Left ventricle myocardium inferior (tissue), 1 donor: ENCODE measurements at regions not wholly inside any gene's neighbourhood (a gene's known extent, or its start where the extent isn't known, plus 50 kb on each side); places are given as distances from the start of the nearest gene placed in this dataset.

Source experiments
- DNase-seq: peaks from one replicate; pipeline ENCODE4 v3.0.0-alpha.2; 2020
- H3K27ac ChIP-seq: fragments of 200-600 bp; replicated peaks from 2 replicates; pipeline ENCODE4 v1.8.0; 2021
- H3K27me3 ChIP-seq: fragments of 200-600 bp; 2 replicates; pipeline ENCODE4 v1.8.0; 2021; ENCODE audit warnings: low read depth
- H3K36me3 ChIP-seq: fragments of 200-600 bp; 2 replicates; pipeline ENCODE4 v1.8.0; 2021
- H3K4me1 ChIP-seq: fragments of 200-600 bp; 2 replicates; pipeline ENCODE4 v1.8.0; 2021
- H3K4me3 ChIP-seq: fragments of 200-600 bp; 2 replicates; pipeline ENCODE4 v1.8.0; 2021; ENCODE audit warnings: mild to moderate bottlenecking, moderate library complexity
- H3K9me3 ChIP-seq: fragments of 200-600 bp; replicated peaks from 2 replicates; pipeline ENCODE4 v1.8.0; 2021
- intact Hi-C: fragments of 100-400 bp; cut with micrococcal nuclease; formaldehyde crosslinking; loops from one replicate; pipeline ENCODE4 v1.11.0; 2022
- TF ChIP-seq, protein P1 (sequence below): fragments of 200-600 bp; IDR thresholded peaks from 2 replicates; pipeline ENCODE4 v1.8.0; 2021; ENCODE audit warnings: antibody characterized with exemption, mild to moderate bottlenecking, borderline replicate concordance
- donor health status: DM: no; HTN: yes; CAD: no; lungs with severe emphysema.

DNA sequence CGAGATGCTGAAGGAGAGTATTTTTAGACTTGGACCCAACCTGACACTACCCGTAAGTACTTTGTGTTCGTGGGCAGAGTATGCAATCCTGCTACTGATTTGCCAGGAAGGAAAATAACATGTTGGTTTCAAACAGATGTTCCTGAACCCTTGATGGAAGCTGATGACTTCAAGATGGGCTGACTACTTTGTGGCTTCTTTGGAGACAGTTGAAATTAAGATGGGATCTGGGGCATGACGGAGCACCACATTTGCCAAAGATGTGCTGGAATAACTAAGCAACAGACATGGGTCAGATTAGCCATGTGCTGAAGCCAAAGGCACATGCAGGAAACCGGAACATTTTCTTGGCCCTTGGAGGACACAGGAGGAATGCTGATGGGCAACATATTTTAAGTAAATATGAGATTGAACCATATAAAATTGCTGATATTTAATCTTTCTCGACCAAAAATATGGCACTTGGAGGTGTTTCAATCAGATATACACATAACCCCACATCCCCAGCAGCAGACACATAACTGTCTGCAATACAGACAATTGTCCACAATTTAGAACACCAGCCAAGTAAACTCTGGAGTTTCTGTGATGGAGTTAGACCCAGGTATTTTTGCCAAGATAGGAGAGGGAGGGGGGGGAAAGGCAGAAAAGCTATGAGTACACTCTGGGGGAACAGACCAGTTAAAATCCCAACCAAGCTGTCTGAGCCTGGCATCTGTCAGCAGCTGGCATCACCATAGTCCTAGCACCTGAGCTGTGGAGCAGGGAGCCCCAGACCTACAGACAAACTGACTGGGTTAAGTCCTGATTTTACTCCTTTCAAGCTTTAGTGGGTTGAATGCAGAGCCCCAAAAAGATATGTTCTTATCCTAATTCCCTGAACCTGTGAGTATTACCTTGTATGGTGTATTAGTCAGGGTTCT is 329.4 kb upstream of the CDH5 start:
- no peak overlapping the region for H3K4me3 ChIP-seq
- intact Hi-C loops = no loop called here

DNA sequence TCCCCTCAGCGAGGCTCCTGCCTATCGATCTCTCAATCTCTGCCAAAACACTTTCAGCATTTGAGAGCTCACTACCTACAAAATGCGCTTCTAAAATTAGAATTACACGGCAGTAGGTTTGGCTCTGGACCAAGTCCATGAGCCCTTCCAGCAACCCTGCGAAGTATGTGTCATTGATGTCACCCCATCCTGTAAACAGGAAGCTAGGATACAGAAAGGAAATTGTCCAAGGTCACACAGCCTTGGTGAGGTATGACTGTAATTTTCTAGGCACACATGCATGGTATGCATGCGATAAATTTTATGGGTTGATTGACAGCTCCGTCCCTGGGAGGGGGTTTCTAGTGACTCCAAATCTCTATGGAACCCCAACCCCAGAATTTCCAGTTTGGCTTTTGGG is 330.3 kb upstream of the CDH5 start:
- Histone ChIP-seq H3K9me3 (no peaks in the 10 kb centered on the region), H3K4me1 (peaks cover 28% of the 10 kb centered on the region), H3K27me3 (no peaks in the 10 kb centered on the region), H3K4me3 (no peak overlapping the region), H3K27ac (peak overlapping the region; percentile 66), H3K36me3 (no peaks in the 10 kb centered on the region)
- DNase-seq = no peak
- intact Hi-C loops = no loop called here
- TF ChIP-seq, protein P1, sequence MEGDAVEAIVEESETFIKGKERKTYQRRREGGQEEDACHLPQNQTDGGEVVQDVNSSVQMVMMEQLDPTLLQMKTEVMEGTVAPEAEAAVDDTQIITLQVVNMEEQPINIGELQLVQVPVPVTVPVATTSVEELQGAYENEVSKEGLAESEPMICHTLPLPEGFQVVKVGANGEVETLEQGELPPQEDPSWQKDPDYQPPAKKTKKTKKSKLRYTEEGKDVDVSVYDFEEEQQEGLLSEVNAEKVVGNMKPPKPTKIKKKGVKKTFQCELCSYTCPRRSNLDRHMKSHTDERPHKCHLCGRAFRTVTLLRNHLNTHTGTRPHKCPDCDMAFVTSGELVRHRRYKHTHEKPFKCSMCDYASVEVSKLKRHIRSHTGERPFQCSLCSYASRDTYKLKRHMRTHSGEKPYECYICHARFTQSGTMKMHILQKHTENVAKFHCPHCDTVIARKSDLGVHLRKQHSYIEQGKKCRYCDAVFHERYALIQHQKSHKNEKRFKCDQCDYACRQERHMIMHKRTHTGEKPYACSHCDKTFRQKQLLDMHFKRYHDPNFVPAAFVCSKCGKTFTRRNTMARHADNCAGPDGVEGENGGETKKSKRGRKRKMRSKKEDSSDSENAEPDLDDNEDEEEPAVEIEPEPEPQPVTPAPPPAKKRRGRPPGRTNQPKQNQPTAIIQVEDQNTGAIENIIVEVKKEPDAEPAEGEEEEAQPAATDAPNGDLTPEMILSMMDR = no peak

More for the DNA sequence above, 329.4 kb upstream of the CDH5 start:
- TF ChIP-seq, protein P1 = no peak
- Histone ChIP-seq H3K27ac (peak overlapping the region; percentile 66), H3K36me3 (no peaks in the 10 kb centered on the region), H3K4me1 (peaks cover 28% of the 10 kb centered on the region), H3K27me3 (no peaks in the 10 kb centered on the region), H3K9me3 (no peaks in the 10 kb centered on the region)
- no peak for DNase-seq

DNA sequence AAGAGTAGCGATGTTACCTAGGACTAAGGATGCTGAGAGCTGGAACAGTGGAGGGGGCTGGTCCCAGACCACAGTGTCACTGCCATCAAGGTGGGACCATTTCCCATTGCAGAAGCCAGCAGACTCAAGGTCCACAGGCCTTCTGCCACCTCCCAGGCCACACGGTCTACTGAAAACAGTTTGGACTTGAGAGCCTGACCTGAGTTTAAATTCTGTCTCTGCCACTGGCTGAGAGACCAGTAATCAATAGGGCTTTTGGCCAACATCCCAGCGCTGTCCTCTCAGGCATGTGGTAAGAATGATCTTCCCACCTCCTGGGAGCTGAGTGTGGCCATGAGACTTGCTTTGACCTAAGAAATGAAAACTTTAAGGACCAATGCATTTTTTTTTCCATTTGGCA is 331.4 kb upstream of the CDH5 start:
- peaks cover 28% of the 10 kb centered on the region for H3K4me1 ChIP-seq

GRCh38 chr16:66032841-66033240 is 333.6 kb upstream of the CDH5 start:
- H3K9me3 ChIP-seq = no peaks in the 10 kb centered on the region
- no peak for DNase-seq
- intact Hi-C loops = no loop called here
- H3K27me3 ChIP-seq = no peaks in the 10 kb centered on the region
- TF ChIP-seq, protein P1 = no peak
- H3K27ac ChIP-seq = no peak overlapping the region
- peaks cover 26% of the 10 kb centered on the region for H3K4me1 ChIP-seq
- H3K36me3 ChIP-seq = no peaks in the 10 kb centered on the region
- no peak overlapping the region for H3K4me3 ChIP-seq

More for the DNA sequence above, 331.4 kb upstream of the CDH5 start:
- intact Hi-C loops = no loop called here
- no peaks in the 10 kb centered on the region for H3K9me3 ChIP-seq
- DNase-seq = no peak
- TF ChIP-seq, protein P1 = no peak
- no peak overlapping the region for H3K4me3 ChIP-seq
- peak overlapping the region; percentile 66 for H3K27ac ChIP-seq
- no peaks in the 10 kb centered on the region for H3K36me3 ChIP-seq
- no peaks in the 10 kb centered on the region for H3K27me3 ChIP-seq

- no peak for DNase-seq
- H3K4me3 ChIP-seq = no peak overlapping the region
- H3K27me3 ChIP-seq = no peaks in the 10 kb centered on the region
- H3K4me1 ChIP-seq = no peaks in the 10 kb centered on the region
- TF ChIP-seq, protein P1 = no peak
- intact Hi-C loops = no loop called here
- no peaks in the 10 kb centered on the region for H3K36me3 ChIP-seq
- H3K27ac ChIP-seq = no peak overlapping the region
- H3K9me3 ChIP-seq = peaks cover 2% of the 10 kb centered on the region
These were observed 336.5 kb upstream of the CDH5 start for GRCh38 chr16:66030036-66030435.
